ENCODE measurements at regions not wholly inside any gene's neighbourhood (a gene's known extent, or its start where the extent isn't known, plus 50 kb on each side); places are given as distances from the start of the nearest gene placed in this dataset.

- DNase-seq = no peak
These were observed 227.7 kb downstream of the BCAT1 start for GRCh38 chr12:24721191-24721590.

- DNase-seq = peak; percentile 27
These were observed 229.6 kb downstream of the BCAT1 start for GRCh38 chr12:24719293-24719721.

- DNase-seq = no peak
These were observed 230.3 kb downstream of the BCAT1 start for GRCh38 chr12:24718617-24719016.

- no peak for DNase-seq
These were observed 234.7 kb downstream of the BCAT1 start for GRCh38 chr12:24714237-24714636.

- DNase-seq = no peak
These were observed 237.6 kb downstream of the BCAT1 start for GRCh38 chr12:24711056-24712008.

- peak; percentile 19 for DNase-seq
These were observed 239.7 kb downstream of the BCAT1 start for GRCh38 chr12:24709216-24709615.

- DNase-seq = no peak
These were observed 240.2 kb downstream of the BCAT1 start for GRCh38 chr12:24708718-24709117.

GRCh38 chr12:24708043-24708442 lies 240.9 kb downstream of the BCAT1 start:
- DNase-seq = no peak

GRCh38 chr12:24707334-24707733 lies 241.6 kb downstream of the BCAT1 start:
- DNase-seq = no peak

- DNase-seq = peak; percentile 49
These were observed 243.1 kb downstream of the BCAT1 start for GRCh38 chr12:24705741-24706358.

- DNase-seq = no peak
These were observed 243.7 kb downstream of the BCAT1 start for GRCh38 chr12:24705216-24705615.

- DNase-seq = no peak
These were observed 247.6 kb downstream of the BCAT1 start for GRCh38 chr12:24701343-24701742.

GRCh38 chr12:24698972-24699371 lies 249.9 kb downstream of the BCAT1 start:
- no peak for DNase-seq

GRCh38 chr12:24697769-24698168 lies 251.1 kb downstream of the BCAT1 start:
- no peak for DNase-seq

GRCh38 chr12:24697295-24697694 lies 251.6 kb downstream of the BCAT1 start:
- DNase-seq = no peak

- DNase-seq = no peak
These were observed 252.1 kb downstream of the BCAT1 start for GRCh38 chr12:24696800-24697199.

GRCh38 chr12:24695657-24696329 lies 253.1 kb downstream of the BCAT1 start:
- DNase-seq = peak; percentile 91

- DNase-seq = no peak
These were observed 253.8 kb downstream of the BCAT1 start for GRCh38 chr12:24695103-24695502.

GRCh38 chr12:24688601-24689000 lies 260.3 kb downstream of the BCAT1 start:
- no peak for DNase-seq

GRCh38 chr12:24681570-24681969 lies 267.3 kb downstream of the BCAT1 start:
- no peak for DNase-seq

- peak; percentile 57 for DNase-seq
These were observed 269.8 kb downstream of the BCAT1 start for GRCh38 chr12:24679126-24679525.

- no peak for DNase-seq
These were observed 270.5 kb downstream of the BCAT1 start for GRCh38 chr12:24678436-24678835.

GRCh38 chr12:24668563-24668962 lies 280.3 kb downstream of the BCAT1 start:
- DNase-seq = no peak

Measured in hematopoietic multipotent progenitor cell treated with erythropoietin and hydrocortisone succinate and interleukin-3 and kit ligand, for 4 days (in vitro differentiated cells).